ENCODE measurements at regions not wholly inside any gene's neighbourhood (a gene's known extent, or its start where the extent isn't known, plus 50 kb on each side); places are given as distances from the start of the nearest gene placed in this dataset.

DNA sequence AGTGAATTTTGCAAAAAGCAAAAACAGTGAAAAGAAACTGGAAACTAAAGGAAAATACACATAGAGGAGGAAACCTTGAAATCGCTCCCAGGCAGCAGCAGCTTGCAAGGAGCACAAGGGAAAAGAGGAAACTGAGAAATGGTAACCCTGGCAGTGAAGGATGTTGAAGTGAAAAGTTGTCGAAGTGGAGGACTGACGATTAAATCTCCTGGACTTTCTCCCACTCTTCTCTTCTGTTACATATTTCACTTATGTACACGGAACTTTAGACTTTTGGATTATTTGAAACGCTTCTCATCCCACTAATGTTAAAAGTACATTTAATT, 388.8 kb upstream of the USP15 start:
- TF ChIP-seq, protein P1, sequence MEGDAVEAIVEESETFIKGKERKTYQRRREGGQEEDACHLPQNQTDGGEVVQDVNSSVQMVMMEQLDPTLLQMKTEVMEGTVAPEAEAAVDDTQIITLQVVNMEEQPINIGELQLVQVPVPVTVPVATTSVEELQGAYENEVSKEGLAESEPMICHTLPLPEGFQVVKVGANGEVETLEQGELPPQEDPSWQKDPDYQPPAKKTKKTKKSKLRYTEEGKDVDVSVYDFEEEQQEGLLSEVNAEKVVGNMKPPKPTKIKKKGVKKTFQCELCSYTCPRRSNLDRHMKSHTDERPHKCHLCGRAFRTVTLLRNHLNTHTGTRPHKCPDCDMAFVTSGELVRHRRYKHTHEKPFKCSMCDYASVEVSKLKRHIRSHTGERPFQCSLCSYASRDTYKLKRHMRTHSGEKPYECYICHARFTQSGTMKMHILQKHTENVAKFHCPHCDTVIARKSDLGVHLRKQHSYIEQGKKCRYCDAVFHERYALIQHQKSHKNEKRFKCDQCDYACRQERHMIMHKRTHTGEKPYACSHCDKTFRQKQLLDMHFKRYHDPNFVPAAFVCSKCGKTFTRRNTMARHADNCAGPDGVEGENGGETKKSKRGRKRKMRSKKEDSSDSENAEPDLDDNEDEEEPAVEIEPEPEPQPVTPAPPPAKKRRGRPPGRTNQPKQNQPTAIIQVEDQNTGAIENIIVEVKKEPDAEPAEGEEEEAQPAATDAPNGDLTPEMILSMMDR (conservative IDR thresholded peaks at IDR 0.05 in 1 of 2, IDR thresholded peaks at IDR 0.05 in 1 of 2; ENCODE audit: low read depth in 1 of 2, low read length in 2 of 2), result no peak
- no peak for TF ChIP-seq EZH2 (IDR thresholded peaks at IDR 0.05; ENCODE audit: low read length, missing control alignments)

All from fibroblast of lung (primary cell).